B cell (primary cell): ENCODE measurements at regions not wholly inside any gene's neighbourhood (a gene's known extent, or its start where the extent isn't known, plus 50 kb on each side); places are given as distances from the start of the nearest gene placed in this dataset.

Experiments
- EZH2 ChIP-seq: IDR thresholded peaks from 2 replicates; pipeline ENCODE4 v1.6.1; 2012; ENCODE audit warnings: borderline replicate concordance, low read depth, mild to moderate bottlenecking, moderate library complexity, low read length; ENCODE audit not compliant: insufficient read depth, poor library complexity, severe bottlenecking
- TF ChIP-seq, protein P1 (sequence below): fragments of 200-600 bp; IDR thresholded peaks from one replicate; pipeline ENCODE4 v1.8.0; 2022; ENCODE audit warnings: antibody characterized with exemption, mild to moderate bottlenecking

- TF ChIP-seq, protein P1, sequence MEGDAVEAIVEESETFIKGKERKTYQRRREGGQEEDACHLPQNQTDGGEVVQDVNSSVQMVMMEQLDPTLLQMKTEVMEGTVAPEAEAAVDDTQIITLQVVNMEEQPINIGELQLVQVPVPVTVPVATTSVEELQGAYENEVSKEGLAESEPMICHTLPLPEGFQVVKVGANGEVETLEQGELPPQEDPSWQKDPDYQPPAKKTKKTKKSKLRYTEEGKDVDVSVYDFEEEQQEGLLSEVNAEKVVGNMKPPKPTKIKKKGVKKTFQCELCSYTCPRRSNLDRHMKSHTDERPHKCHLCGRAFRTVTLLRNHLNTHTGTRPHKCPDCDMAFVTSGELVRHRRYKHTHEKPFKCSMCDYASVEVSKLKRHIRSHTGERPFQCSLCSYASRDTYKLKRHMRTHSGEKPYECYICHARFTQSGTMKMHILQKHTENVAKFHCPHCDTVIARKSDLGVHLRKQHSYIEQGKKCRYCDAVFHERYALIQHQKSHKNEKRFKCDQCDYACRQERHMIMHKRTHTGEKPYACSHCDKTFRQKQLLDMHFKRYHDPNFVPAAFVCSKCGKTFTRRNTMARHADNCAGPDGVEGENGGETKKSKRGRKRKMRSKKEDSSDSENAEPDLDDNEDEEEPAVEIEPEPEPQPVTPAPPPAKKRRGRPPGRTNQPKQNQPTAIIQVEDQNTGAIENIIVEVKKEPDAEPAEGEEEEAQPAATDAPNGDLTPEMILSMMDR, result no peak
- TF ChIP-seq EZH2, result no peak
These were observed 611.3 kb downstream of the VRK1 start for GRCh38 chr14:97408503-97408902.
